Neural progenitor cell (in vitro differentiated cells): ENCODE measurements at regions not wholly inside any gene's neighbourhood (a gene's known extent, or its start where the extent isn't known, plus 50 kb on each side); places are given as distances from the start of the nearest gene placed in this dataset.

Experiments used
- DNase-seq: peaks from one replicate; pipeline ENCODE4 v3.0.0-alpha.2; 2016; ENCODE audit warnings: low spot score
- H2AFZ ChIP-seq: fragments of 200-600 bp; sonication (generic); replicated peaks from 2 replicates; pipeline ENCODE4 v1.6.1; 2016; ENCODE audit warnings: antibody characterized with exemption
- H3F3A ChIP-seq: fragments of 200-600 bp; sonication (generic); 2 replicates; pipeline ENCODE4 v1.6.1; 2016; ENCODE audit warnings: antibody characterized with exemption, low read depth
- H3K27ac ChIP-seq: fragments of 200-600 bp; sonication (generic); 2 replicates; pipeline ENCODE4 v1.5.1; 2016; ENCODE audit warnings: mild to moderate bottlenecking
- H3K27me3 ChIP-seq: fragments of 200-600 bp; sonication (generic); 2 replicates; pipeline ENCODE4 v1.6.1; 2016; ENCODE audit warnings: mild to moderate bottlenecking, moderate library complexity
- H3K36me3 ChIP-seq: fragments of 200-600 bp; sonication (generic); 2 replicates; pipeline ENCODE4 v1.5.1; 2016
- H3K4me1 ChIP-seq: fragments of 200-600 bp; sonication (generic); 2 replicates; pipeline ENCODE4 v1.6.1; 2016; ENCODE audit warnings: mixed run types
- H3K4me2 ChIP-seq: fragments of 200-600 bp; sonication (generic); 2 replicates; pipeline ENCODE4 v1.6.1; 2016
- H3K4me3 ChIP-seq: fragments of 200-600 bp; sonication (generic); 2 replicates; pipeline ENCODE4 v1.5.1; 2016
- H3K79me2 ChIP-seq: fragments of 200-600 bp; sonication (generic); 2 replicates; pipeline ENCODE4 v1.6.1; 2016; ENCODE audit warnings: low read depth
- H3K9ac ChIP-seq: fragments of 200-600 bp; sonication (generic); 2 replicates; pipeline ENCODE4 v1.6.1; 2016
- H3K9me3 ChIP-seq: fragments of 200-600 bp; sonication (generic); 2 replicates; pipeline ENCODE4 v1.5.1; 2016; ENCODE audit warnings: low read depth
- H4K20me1 ChIP-seq: fragments of 200-600 bp; sonication (generic); 2 replicates; pipeline ENCODE4 v1.6.1; 2016; ENCODE audit warnings: low read depth
- H3K27ac Mint-ChIP-seq: 3 replicates; pipeline ENCODE4 v1.8.0; 2021; ENCODE audit warnings: mixed read lengths
- H3K27me3 Mint-ChIP-seq: 2 replicates; pipeline ENCODE4 v1.8.0; 2022; ENCODE audit warnings: low read depth, mild to moderate bottlenecking, inconsistent platforms, moderate library complexity, mixed read lengths; ENCODE audit not compliant: insufficient read depth
- H3K36me3 Mint-ChIP-seq: 3 replicates; pipeline ENCODE4 v1.8.0; 2021; ENCODE audit warnings: mixed read lengths
- H3K4me1 Mint-ChIP-seq: 3 replicates; pipeline ENCODE4 v1.8.0; 2021; ENCODE audit warnings: mixed read lengths
- H3K4me3 Mint-ChIP-seq: 3 replicates; pipeline ENCODE4 v1.8.0; 2021; ENCODE audit warnings: mild to moderate bottlenecking, moderate library complexity, mixed read lengths
- H3K9me3 Mint-ChIP-seq: 3 replicates; pipeline ENCODE4 v1.8.0; 2020; ENCODE audit warnings: mixed read lengths
- EZH2 ChIP-seq: fragments of 200-600 bp; sonication (generic); IDR thresholded peaks from 2 replicates; pipeline ENCODE4 v1.6.1; 2017; ENCODE audit warnings: antibody characterized with exemption, mild to moderate bottlenecking, moderate library complexity
- EZH2phosphoT487 ChIP-seq: fragments of 200-600 bp; sonication (generic); IDR thresholded peaks from 2 replicates; pipeline ENCODE4 v1.6.1; 2017; ENCODE audit warnings: antibody characterized with exemption
- TF ChIP-seq, protein P1 (sequence below): fragments of 200-600 bp; sonication (generic); IDR thresholded peaks from 2 replicates; pipeline ENCODE4 v1.5.1; 2017; ENCODE audit warnings: antibody characterized with exemption, mild to moderate bottlenecking

DNA sequence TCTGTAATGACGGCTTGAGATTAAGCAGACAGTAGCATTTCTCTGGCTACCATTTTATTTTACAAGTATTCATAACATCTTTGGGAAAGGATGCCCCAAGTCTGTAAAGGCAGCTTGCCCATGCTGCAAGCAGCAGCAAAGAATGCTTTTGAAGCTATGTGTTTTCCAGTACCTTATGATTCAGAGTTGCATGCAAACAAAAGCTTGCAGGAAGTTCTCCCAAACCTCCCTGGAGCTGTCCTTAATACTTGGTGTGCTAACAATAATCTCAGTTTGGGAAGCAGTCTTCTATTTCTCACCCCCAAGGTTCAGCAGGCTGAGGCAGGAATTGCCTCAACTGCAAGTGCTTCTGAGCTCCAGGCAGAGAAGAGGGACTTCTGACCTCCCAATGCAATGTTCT lies 60.8 kb downstream of the CCNA1 start:
- TF ChIP-seq, protein P1, sequence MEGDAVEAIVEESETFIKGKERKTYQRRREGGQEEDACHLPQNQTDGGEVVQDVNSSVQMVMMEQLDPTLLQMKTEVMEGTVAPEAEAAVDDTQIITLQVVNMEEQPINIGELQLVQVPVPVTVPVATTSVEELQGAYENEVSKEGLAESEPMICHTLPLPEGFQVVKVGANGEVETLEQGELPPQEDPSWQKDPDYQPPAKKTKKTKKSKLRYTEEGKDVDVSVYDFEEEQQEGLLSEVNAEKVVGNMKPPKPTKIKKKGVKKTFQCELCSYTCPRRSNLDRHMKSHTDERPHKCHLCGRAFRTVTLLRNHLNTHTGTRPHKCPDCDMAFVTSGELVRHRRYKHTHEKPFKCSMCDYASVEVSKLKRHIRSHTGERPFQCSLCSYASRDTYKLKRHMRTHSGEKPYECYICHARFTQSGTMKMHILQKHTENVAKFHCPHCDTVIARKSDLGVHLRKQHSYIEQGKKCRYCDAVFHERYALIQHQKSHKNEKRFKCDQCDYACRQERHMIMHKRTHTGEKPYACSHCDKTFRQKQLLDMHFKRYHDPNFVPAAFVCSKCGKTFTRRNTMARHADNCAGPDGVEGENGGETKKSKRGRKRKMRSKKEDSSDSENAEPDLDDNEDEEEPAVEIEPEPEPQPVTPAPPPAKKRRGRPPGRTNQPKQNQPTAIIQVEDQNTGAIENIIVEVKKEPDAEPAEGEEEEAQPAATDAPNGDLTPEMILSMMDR, result no peak
- TF ChIP-seq EZH2phosphoT487 (no peak), EZH2 (no peak)
- no peak for DNase-seq
- Mint-ChIP-seq H3K27me3 (no peaks in the 10 kb centered on the region), H3K27ac (no peak overlapping the region), H3K4me3 (no peak overlapping the region), H3K9me3 (no peaks in the 10 kb centered on the region), H3K36me3 (no peaks in the 10 kb centered on the region), H3K4me1 (no peaks in the 10 kb centered on the region)
- Histone ChIP-seq H3K36me3 (no peaks in the 10 kb centered on the region), H3K9me3 (no peaks in the 10 kb centered on the region), H3K4me2 (no peak overlapping the region), H4K20me1 (no peaks in the 10 kb centered on the region), H2AFZ (no peak overlapping the region), H3K4me1 (no peaks in the 10 kb centered on the region), H3K27ac (no peak overlapping the region), H3F3A (no peaks in the 10 kb centered on the region), H3K27me3 (no peaks in the 10 kb centered on the region), H3K9ac (no peak overlapping the region), H3K4me3 (no peak overlapping the region), H3K79me2 (no peaks in the 10 kb centered on the region)

DNA sequence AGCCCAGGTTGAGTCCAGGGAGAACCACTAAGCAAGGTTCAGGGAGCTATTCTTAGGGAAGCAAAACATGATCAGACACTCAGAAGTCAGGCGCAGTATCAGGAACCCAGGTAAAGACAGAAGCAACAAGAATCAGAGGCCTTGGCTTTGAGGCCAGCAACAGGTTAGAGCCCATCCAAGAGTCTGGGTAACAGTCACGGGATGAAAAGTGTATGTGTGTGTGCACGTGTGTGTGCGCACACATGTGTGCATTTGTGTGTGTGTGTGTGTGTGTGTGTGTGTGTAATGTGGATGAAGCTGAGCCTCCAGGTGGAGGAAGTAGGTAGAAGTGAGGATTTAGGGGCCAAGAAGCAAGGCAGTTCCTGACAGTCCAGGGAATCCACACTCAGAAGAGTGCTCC lies 63.1 kb downstream of the CCNA1 start:
- Histone ChIP-seq H3K36me3 (no peaks in the 10 kb centered on the region), H3K79me2 (no peaks in the 10 kb centered on the region), H3K9ac (no peak overlapping the region), H3F3A (no peaks in the 10 kb centered on the region), H3K27me3 (no peaks in the 10 kb centered on the region), H3K9me3 (no peaks in the 10 kb centered on the region), H2AFZ (no peak overlapping the region), H4K20me1 (no peaks in the 10 kb centered on the region), H3K4me2 (no peak overlapping the region), H3K4me3 (no peak overlapping the region), H3K4me1 (no peaks in the 10 kb centered on the region), H3K27ac (no peak overlapping the region)
- Mint-ChIP-seq H3K36me3 (no peaks in the 10 kb centered on the region), H3K9me3 (no peaks in the 10 kb centered on the region), H3K27me3 (no peaks in the 10 kb centered on the region), H3K4me3 (no peak overlapping the region), H3K4me1 (no peaks in the 10 kb centered on the region), H3K27ac (no peak overlapping the region)
- no peak for TF ChIP-seq EZH2phosphoT487
- TF ChIP-seq, protein P1, result no peak
- no peak for TF ChIP-seq EZH2
- DNase-seq, result no peak

DNA sequence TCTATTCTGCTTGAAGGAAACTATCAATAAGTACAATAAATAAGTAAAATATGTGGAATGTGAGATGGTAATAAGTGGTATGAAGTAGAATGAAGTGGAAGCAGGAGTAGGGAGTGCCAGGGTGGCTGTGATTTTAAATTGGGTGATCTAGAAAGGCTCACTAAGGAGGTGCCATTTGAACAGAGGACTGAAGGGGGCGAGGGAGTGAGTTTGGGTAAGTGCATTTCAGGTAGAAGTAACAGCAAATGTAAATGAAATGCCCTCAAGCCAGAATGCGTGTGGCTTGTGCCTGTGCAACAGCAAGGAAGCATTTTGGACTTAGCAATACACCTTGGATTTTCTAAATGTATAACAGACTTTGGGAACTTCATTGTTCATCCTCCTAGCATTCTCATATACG lies 77.1 kb downstream of the CCNA1 start:
- H3K9me3 Mint-ChIP-seq, result no peaks in the 10 kb centered on the region
- no peaks in the 10 kb centered on the region for H3F3A ChIP-seq
- no peak overlapping the region for H2AFZ ChIP-seq
- no peaks in the 10 kb centered on the region for H3K36me3 Mint-ChIP-seq
- H3K4me2 ChIP-seq, result no peak overlapping the region
- no peaks in the 10 kb centered on the region for H3K27me3 Mint-ChIP-seq
- DNase-seq, result peak; percentile 35
- no peaks in the 10 kb centered on the region for H3K79me2 ChIP-seq
- no peak overlapping the region for H3K27ac ChIP-seq
- no peaks in the 10 kb centered on the region for H3K36me3 ChIP-seq
- no peak overlapping the region for H3K4me3 Mint-ChIP-seq
- H3K4me1 Mint-ChIP-seq, result no peaks in the 10 kb centered on the region
- H3K27me3 ChIP-seq, result no peaks in the 10 kb centered on the region
- TF ChIP-seq EZH2phosphoT487 (no peak), EZH2 (no peak)
- TF ChIP-seq, protein P1, result peak; percentile 37
- no peaks in the 10 kb centered on the region for H4K20me1 ChIP-seq
- H3K27ac Mint-ChIP-seq, result no peak overlapping the region
- no peak overlapping the region for H3K9ac ChIP-seq
- no peaks in the 10 kb centered on the region for H3K4me1 ChIP-seq
- H3K9me3 ChIP-seq, result no peaks in the 10 kb centered on the region
- H3K4me3 ChIP-seq, result no peak overlapping the region

DNA sequence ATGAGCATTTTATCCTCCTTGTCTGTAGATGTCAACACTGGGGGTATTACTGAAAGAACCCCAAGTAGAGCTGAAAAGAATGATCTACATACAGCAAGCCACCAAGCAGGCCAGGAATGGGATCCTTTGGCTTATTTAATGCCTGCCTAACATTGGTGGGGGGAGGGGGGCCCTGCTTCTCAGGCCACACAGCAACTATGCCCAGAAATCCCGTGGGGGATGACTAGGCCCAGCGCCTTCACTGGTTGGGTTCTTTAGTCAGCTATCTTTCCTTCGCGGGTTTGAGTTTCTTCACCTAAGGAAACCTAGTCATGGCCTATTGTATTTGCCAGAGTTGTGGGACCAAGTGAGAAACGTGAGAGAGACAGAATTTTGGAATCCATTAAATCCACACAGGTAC lies 80.5 kb downstream of the CCNA1 start:
- Histone ChIP-seq H3K4me2 (no peak overlapping the region), H3F3A (no peaks in the 10 kb centered on the region), H3K9ac (no peak overlapping the region), H2AFZ (no peak overlapping the region), H3K27me3 (no peaks in the 10 kb centered on the region), H3K4me3 (no peak overlapping the region), H3K36me3 (no peaks in the 10 kb centered on the region), H3K27ac (no peak overlapping the region), H3K79me2 (no peaks in the 10 kb centered on the region), H4K20me1 (no peaks in the 10 kb centered on the region), H3K4me1 (no peaks in the 10 kb centered on the region), H3K9me3 (no peaks in the 10 kb centered on the region)
- Mint-ChIP-seq H3K36me3 (no peaks in the 10 kb centered on the region), H3K9me3 (no peaks in the 10 kb centered on the region), H3K4me3 (no peak overlapping the region), H3K4me1 (no peaks in the 10 kb centered on the region), H3K27ac (no peak overlapping the region), H3K27me3 (no peaks in the 10 kb centered on the region)
- TF ChIP-seq, protein P1, result no peak
- TF ChIP-seq EZH2phosphoT487, result no peak
- TF ChIP-seq EZH2, result no peak
- DNase-seq, result no peak
